Tibial nerve (tissue), 4 donors: ENCODE measurements at regions not wholly inside any gene's neighbourhood (a gene's known extent, or its start where the extent isn't known, plus 50 kb on each side); places are given as distances from the start of the nearest gene placed in this dataset.

Experiments used
- DNase-seq, 2 donors: peaks; one replicate each; pipeline ENCODE4 v3.0.0-alpha.2; 2019; ENCODE audit warnings: low spot score in 2 of 2
- H3K27ac ChIP-seq, 4 donors: fragments of 200-600 bp; sonication (generic) in 3 of 4; one replicate each; pipeline ENCODE4 v1.5.1; 2017 to 2019; ENCODE audit warnings: mild to moderate bottlenecking in 1 of 4
- H3K27me3 ChIP-seq, 2 donors: fragments of 200-600 bp; sonication (generic) in 1 of 2; one replicate each; pipeline versions ENCODE4 v1.5.1 to v1.6.0; 2017 to 2019
- H3K36me3 ChIP-seq, 3 donors: fragments of 200-600 bp; sonication (generic); one replicate each; pipeline ENCODE4 v1.5.1; 2018 to 2019
- H3K4me1 ChIP-seq, 4 donors: fragments of 200-600 bp; sonication (generic) in 3 of 4; one replicate each; pipeline ENCODE4 v1.5.1; 2017 to 2019
- H3K4me3 ChIP-seq, 4 donors: fragments of 200-600 bp; sonication (generic) in 3 of 4; one replicate each; pipeline ENCODE4 v1.5.1; 2017 to 2019; ENCODE audit warnings: mild to moderate bottlenecking in 1 of 4, moderate library complexity in 1 of 4
- H3K9me3 ChIP-seq, 4 donors: fragments of 200-600 bp; sonication (generic) in 3 of 4; one replicate each; pipeline ENCODE4 v1.5.1; 2017 to 2019
- EP300 ChIP-seq, 2 donors: sonication (generic); formaldehyde crosslinking; IDR thresholded peaks; one replicate each; pipeline ENCODE4 v1.6.1; 2017; ENCODE audit warnings: antibody characterized with exemption in 2 of 2, mild to moderate bottlenecking in 1 of 2
- POLR2A ChIP-seq, 2 donors: fragments of 450-650 bp; IDR thresholded peaks; one replicate each; pipeline ENCODE4 v1.6.1; 2017; ENCODE audit warnings: antibody characterized with exemption in 2 of 2, mild to moderate bottlenecking in 2 of 2, moderate library complexity in 2 of 2
- WGBS, 2 donors: methylation state at CpG; one replicate each; pipeline ENCODE4 v1.1.5; 2018; 5-methylcytosine and 5-hydroxymethylcytosine counted together
- TF ChIP-seq, protein P1 (sequence below), 5 experiments: fragments of 200-600 bp in 3 of 5; fragments of 450-650 bp in 2 of 5; sonication (generic) in 3 of 5; IDR thresholded peaks; one replicate each; pipeline ENCODE4 v1.5.1; 2016 to 2019; ENCODE audit warnings: antibody characterized with exemption in 5 of 5, mild to moderate bottlenecking in 3 of 5, moderate library complexity in 2 of 5

DNA sequence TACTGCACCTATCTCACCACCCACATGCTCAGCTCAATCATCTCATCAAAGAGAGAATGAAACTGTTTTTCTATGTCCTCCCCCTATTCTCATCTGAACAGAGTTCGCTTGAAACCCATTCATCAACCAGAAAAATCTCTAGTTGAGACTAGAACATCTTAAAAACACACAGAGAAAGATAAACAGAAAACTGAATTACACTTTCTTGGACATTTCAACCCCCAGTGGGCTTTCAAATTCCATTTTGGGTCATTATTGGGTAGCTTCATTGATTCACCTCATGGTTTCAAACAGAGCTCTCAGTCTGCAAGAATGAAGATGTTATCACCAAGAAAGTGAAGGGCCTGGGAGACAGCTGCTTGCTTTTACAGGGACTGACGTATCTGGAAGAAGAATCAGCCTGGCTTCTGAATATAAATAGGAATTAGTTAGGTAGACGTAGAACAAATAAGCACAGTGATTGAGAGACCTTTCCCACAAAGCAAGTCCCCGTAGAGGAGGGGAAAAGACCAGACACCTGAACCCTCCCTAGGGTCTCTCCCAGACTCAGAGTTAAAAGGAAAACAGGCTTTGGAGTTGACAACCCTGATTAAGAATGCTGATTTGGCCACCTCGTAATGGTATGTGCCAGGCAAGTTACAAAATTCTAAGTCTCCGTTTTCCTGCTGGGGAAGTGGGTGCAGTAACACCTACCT lies 155.7 kb downstream of the BBOX1 start:
- TF ChIP-seq EP300 (IDR thresholded peaks at IDR 0.05) = no peak
- TF ChIP-seq, protein P1, sequence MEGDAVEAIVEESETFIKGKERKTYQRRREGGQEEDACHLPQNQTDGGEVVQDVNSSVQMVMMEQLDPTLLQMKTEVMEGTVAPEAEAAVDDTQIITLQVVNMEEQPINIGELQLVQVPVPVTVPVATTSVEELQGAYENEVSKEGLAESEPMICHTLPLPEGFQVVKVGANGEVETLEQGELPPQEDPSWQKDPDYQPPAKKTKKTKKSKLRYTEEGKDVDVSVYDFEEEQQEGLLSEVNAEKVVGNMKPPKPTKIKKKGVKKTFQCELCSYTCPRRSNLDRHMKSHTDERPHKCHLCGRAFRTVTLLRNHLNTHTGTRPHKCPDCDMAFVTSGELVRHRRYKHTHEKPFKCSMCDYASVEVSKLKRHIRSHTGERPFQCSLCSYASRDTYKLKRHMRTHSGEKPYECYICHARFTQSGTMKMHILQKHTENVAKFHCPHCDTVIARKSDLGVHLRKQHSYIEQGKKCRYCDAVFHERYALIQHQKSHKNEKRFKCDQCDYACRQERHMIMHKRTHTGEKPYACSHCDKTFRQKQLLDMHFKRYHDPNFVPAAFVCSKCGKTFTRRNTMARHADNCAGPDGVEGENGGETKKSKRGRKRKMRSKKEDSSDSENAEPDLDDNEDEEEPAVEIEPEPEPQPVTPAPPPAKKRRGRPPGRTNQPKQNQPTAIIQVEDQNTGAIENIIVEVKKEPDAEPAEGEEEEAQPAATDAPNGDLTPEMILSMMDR (IDR thresholded peaks at IDR 0.05) = no peak
- TF ChIP-seq POLR2A (IDR thresholded peaks at IDR 0.05) = no peak
- Histone ChIP-seq H3K27ac (no peak overlapping the region), H3K9me3 (no peaks in the 10 kb centered on the region), H3K4me1 (peaks cover 0 to 10% (median 2%) of the 10 kb centered on the region in 4 donors), H3K27me3 (no peaks in the 10 kb centered on the region), H3K36me3 (no peaks in the 10 kb centered on the region), H3K4me3 (no peak overlapping the region)
- no peak for DNase-seq
- WGBS, 2 donors = 67 to 79% methylated on average over 6 of the region's 6 CpGs

DNA sequence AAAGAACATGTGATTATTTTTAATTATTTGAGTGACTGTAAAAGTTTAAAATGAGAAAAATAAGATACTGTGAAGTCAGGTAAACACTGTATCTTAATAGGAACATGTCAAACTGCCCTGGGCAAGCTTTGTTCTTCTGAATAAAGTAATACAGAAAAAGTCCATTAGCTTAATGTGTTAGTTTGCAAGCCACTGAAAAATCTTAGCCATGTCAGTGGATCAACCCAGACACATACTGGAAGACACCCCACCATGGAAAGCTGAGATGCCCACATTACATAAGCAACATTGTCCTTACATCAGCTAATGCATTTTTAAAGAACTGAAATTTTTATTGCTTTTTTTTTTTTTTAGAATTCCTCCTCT lies 155.2 kb downstream of the BBOX1 start:
- no peaks in the 10 kb centered on the region for H3K36me3 ChIP-seq
- no peaks in the 10 kb centered on the region for H3K9me3 ChIP-seq
- H3K27ac ChIP-seq = no peak overlapping the region
- peaks cover 0 to 6% (median 0%) of the 10 kb centered on the region in 4 donors for H3K4me1 ChIP-seq
- no peak for DNase-seq
- H3K4me3 ChIP-seq = no peak overlapping the region
- no peaks in the 10 kb centered on the region for H3K27me3 ChIP-seq
- TF ChIP-seq POLR2A (IDR thresholded peaks at IDR 0.05) (no peak), EP300 (IDR thresholded peaks at IDR 0.05) (no peak)
- TF ChIP-seq, protein P1 (IDR thresholded peaks at IDR 0.05) = no peak

DNA sequence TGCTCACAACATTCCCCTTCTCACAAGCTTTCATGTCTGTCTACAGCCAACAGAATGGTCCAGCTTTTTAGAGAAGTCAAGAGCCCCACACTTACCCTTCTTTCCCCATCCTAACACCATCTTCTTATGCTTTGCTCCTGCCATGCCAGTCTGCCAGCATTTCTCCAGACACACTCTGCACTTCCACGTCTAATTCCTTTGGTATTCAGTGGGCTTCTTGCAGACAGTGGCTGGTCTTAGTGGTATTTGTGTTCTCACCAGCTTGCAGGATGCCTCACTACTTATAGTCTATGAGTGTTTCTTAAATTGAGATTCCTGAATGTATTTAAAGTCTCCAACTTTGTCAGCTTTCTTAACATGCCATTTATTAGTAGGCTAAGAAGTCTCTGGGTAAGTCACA lies 154.4 kb downstream of the BBOX1 start:
- no peak for DNase-seq
- WGBS, 2 donors = 50 to 58% methylated on average over 1 of the region's 1 CpG

DNA sequence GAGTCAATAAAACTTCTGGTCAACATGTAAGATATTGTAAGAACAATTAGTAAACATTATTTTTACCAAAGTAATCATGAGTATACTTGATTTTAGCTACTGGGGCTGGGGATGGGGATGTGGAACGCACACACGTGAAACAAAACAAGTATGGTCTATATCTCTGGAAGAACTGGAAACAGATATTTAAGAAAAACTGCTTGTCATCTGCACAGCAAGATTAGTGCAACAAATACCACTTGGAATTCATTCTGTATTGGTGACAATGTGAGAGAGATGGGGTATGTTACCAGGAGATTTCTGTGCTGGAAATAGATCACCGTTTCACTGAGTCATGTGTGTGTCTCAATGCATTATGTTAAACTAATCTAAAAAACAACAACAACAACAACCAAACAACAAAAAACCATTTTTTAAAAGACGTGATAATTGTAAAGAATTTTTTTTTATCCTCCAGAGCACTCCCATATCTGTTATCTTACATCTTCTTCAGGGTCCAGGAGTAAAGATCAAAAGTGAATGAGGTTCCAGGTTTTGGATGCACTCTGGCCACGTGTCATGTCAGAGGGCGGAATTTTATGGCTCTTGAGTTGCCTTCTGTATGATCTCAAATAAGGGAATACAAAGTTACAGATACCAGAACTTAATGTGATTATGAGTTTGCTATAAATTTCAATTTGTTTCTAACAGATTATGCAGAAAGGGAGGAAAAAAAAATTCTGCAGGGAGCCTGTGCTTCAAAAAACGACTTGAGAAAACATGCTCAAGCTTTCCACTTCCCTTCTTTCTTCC lies 153.0 kb downstream of the BBOX1 start:
- Histone ChIP-seq H3K27ac (no peak overlapping the region), H3K36me3 (no peaks in the 10 kb centered on the region), H3K27me3 (no peaks in the 10 kb centered on the region), H3K4me3 (no peak overlapping the region), H3K9me3 (no peaks in the 10 kb centered on the region), H3K4me1 (peaks cover 0 to 3% (median 0%) of the 10 kb centered on the region in 4 donors)
- WGBS, 2 donors = 78 to 80% methylated on average over 7 of the region's 7 CpGs
- no peak for DNase-seq
- TF ChIP-seq, protein P1 (IDR thresholded peaks at IDR 0.05) = no peak
- TF ChIP-seq EP300 (IDR thresholded peaks at IDR 0.05) (no peak), POLR2A (IDR thresholded peaks at IDR 0.05) (no peak)

More for the DNA sequence above, 154.4 kb downstream of the BBOX1 start:
- Histone ChIP-seq H3K27me3 (no peaks in the 10 kb centered on the region), H3K4me1 (peaks cover 0 to 3% (median 0%) of the 10 kb centered on the region in 4 donors), H3K4me3 (no peak overlapping the region), H3K9me3 (no peaks in the 10 kb centered on the region), H3K27ac (no peak overlapping the region), H3K36me3 (no peaks in the 10 kb centered on the region)
- TF ChIP-seq EP300 (IDR thresholded peaks at IDR 0.05) = no peak
- TF ChIP-seq, protein P1 (IDR thresholded peaks at IDR 0.05) = no peak
- TF ChIP-seq POLR2A (IDR thresholded peaks at IDR 0.05) = no peak

DNA sequence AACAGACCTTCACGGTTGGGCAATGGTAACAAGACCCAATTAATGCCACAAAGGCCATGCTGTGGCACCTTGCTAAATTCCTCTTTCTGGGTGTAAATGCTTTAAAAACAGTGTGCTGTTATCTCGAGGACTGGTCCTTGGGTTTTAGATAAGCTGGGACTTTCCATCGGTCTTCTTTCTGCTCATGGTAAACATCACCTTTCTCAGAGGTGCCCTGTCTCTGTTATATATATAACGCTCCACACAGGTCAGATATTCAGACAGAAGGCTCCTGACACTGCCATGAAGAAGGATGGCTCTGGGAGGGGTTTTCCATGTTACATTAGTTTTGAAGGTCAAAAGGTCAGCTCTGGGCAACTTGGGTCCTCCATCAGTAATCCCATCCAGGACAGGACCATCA lies 151.6 kb downstream of the BBOX1 start:
- DNase-seq = no peak
- WGBS, 2 donors = 93 to 98% methylated on average over 4 of the region's 4 CpGs
- TF ChIP-seq, protein P1 (IDR thresholded peaks at IDR 0.05) = no peak
- TF ChIP-seq EP300 (IDR thresholded peaks at IDR 0.05) (no peak), POLR2A (IDR thresholded peaks at IDR 0.05) (no peak)
- no peaks in the 10 kb centered on the region for H3K9me3 ChIP-seq
- H3K36me3 ChIP-seq = no peaks in the 10 kb centered on the region
- peaks cover 0 to 3% (median 0%) of the 10 kb centered on the region in 4 donors for H3K4me1 ChIP-seq
- H3K27me3 ChIP-seq = no peaks in the 10 kb centered on the region
- H3K4me3 ChIP-seq = no peak overlapping the region
- H3K27ac ChIP-seq = no peak overlapping the region
